K562 (cell line): ENCODE measurements at regions not wholly inside any gene's neighbourhood (a gene's known extent, or its start where the extent isn't known, plus 50 kb on each side); places are given as distances from the start of the nearest gene placed in this dataset.

Source experiments
- ATAC-seq: fragments of 200-7000 bp; cut with Tn5 transposase; 3 replicates; pipeline ENCODE4 v1.9.1; 2020; ENCODE audit warnings: moderate library complexity
- BruUV-seq: library from RNA; stranded (reverse); fragments of 400-500 nt; replicated peaks from 2 replicates; lab custom pipeline; 2021; lab: Mats Ljungman, UMichigan
- CTCF ChIA-PET: fragments of 300-600 bp; formaldehyde crosslinking; extraction: SDS; loops from one replicate; lab custom pipeline; 2021; ENCODE audit warnings: low intra/inter-chr PET ratio; lab: Yijun Ruan, JAX
- POLR2A ChIA-PET: fragments of 300-600, 350-650 bp; sonication (Branson Sonifier 250); formaldehyde crosslinking; extraction: SDS; loops from one replicate; lab custom pipeline; 2021; ENCODE audit warnings: antibody characterized with exemption, inconsistent platforms; lab: Yijun Ruan, JAX
- DNase-seq, 4 experiments: peaks; one replicate each; pipeline versions ENCODE4 v3.0.0 to v3.0.0-alpha.2; 2011 to 2018; ENCODE audit warnings: low spot score in 3 of 4, mixed read lengths in 3 of 4; ENCODE audit errors: extremely low read depth in 1 of 4
- FAIRE-seq: peaks from 2 replicates; lab custom pipeline; 2011; peaks lifted over from hg19 to GRCh38; lab: Jason Lieb, UNC
- H2AFZ ChIP-seq: 2 replicates; pipeline ENCODE4 v1.6.0; 2011; ENCODE audit warnings: low read depth, low read length, control low read depth, inconsistent platforms
- H3K27ac ChIP-seq: fragments of 200-600 bp; 3 replicates; pipeline ENCODE4 v1.8.0; 2011; ENCODE audit warnings: low read depth, mild to moderate bottlenecking, control low read depth, inconsistent platforms, low read length, moderate library complexity, mixed read lengths; ENCODE audit errors: extremely low read depth
- H3K27me3 ChIP-seq, 2 experiments: fragments of 300-600 bp in 1 of 2; 2 replicates in 1 of 2; 3 replicates in 1 of 2; pipeline versions ENCODE4 v1.6.0 to v1.8.0; 2011; ENCODE audit warnings: inconsistent platforms in 2 of 2, low read length in 2 of 2, mild to moderate bottlenecking in 1 of 2, mixed read lengths in 1 of 2, moderate library complexity in 1 of 2; ENCODE audit not compliant: control insufficient read depth in 2 of 2, insufficient read depth in 2 of 2
- H3K36me3 ChIP-seq: fragments of 300-600 bp; 3 replicates; pipeline ENCODE4 v1.8.0; 2011; ENCODE audit warnings: mild to moderate bottlenecking, low read length, inconsistent platforms; ENCODE audit not compliant: control insufficient read depth, insufficient read depth
- H3K4me1 ChIP-seq, 2 experiments: fragments of 200-600 bp in 1 of 2; replicated peaks in 1 of 2; 2 replicates in 1 of 2; 3 replicates in 1 of 2; pipeline versions ENCODE4 v1.5.1 to v1.8.0; 2011; ENCODE audit warnings: inconsistent platforms in 2 of 2, low read length in 2 of 2, mild to moderate bottlenecking in 1 of 2, mixed read lengths in 1 of 2, moderate library complexity in 1 of 2; ENCODE audit not compliant: control insufficient read depth in 2 of 2, insufficient read depth in 2 of 2
- H3K4me2 ChIP-seq: 2 replicates; pipeline ENCODE4 v1.6.1; 2011; ENCODE audit warnings: low read length, control low read depth, inconsistent platforms, mixed read lengths; ENCODE audit not compliant: insufficient read depth
- H3K4me3 ChIP-seq: fragments of 200-600 bp; sonication (generic), shearing (Covaris generic); 2 replicates; pipeline ENCODE4 v1.5.1; 2016; ENCODE audit warnings: control low read depth, inconsistent platforms
- H3K79me2 ChIP-seq: fragments of 200-600 bp; 3 replicates; pipeline ENCODE4 v1.8.0; 2011; ENCODE audit warnings: low read length, inconsistent platforms; ENCODE audit not compliant: control insufficient read depth, insufficient read depth
- H3K9ac ChIP-seq, 2 experiments: 2 replicates each; pipeline versions ENCODE4 v1.6.0 to v1.6.1; 2011; ENCODE audit warnings: low read depth in 2 of 2, low read length in 2 of 2, control low read depth in 1 of 2, inconsistent platforms in 1 of 2, mild to moderate bottlenecking in 1 of 2, mixed read lengths in 1 of 2; ENCODE audit not compliant: insufficient read depth in 1 of 2
- H3K9me1 ChIP-seq: one replicate; pipeline ENCODE4 v1.6.0; 2011; ENCODE audit warnings: inconsistent platforms, mild to moderate bottlenecking, low read length, moderate library complexity; ENCODE audit not compliant: control insufficient read depth, insufficient read depth
- H3K9me3 ChIP-seq: replicated peaks from 2 replicates; pipeline ENCODE4 v1.5.1; 2011; ENCODE audit warnings: low read depth, low read length, inconsistent platforms; ENCODE audit not compliant: control insufficient read depth, insufficient read depth
- H4K20me1 ChIP-seq: replicated peaks from 2 replicates; pipeline ENCODE4 v1.6.1; 2011; ENCODE audit warnings: low read length, inconsistent platforms, mixed read lengths; ENCODE audit not compliant: control insufficient read depth, insufficient read depth
- FOS ChIP-seq: IDR thresholded peaks from 3 replicates; pipeline ENCODE4 v1.6.1; 2011; ENCODE audit not compliant: insufficient read length; ENCODE audit errors: extremely low read depth
- HIVEP1 ChIP-seq: fragments of 250-450 bp; sonication (Bioruptor Pico); IDR thresholded peaks from 2 replicates; pipeline ENCODE4 v1.4.0; 2020; ENCODE audit warnings: mild to moderate bottlenecking
- ZNF224 ChIP-seq: sonication (generic); formaldehyde crosslinking; IDR thresholded peaks from 2 replicates; pipeline ENCODE4 v1.8.0; 2022; ENCODE audit warnings: mild to moderate bottlenecking, missing genetic modification reagents
- ZNF780A ChIP-seq: fragments of 250-450 bp; sonication (Bioruptor Pico); IDR thresholded peaks from 2 replicates; pipeline ENCODE4 v1.5.0; 2021; ENCODE audit warnings: mild to moderate bottlenecking
- WGBS: fragments of 100-300 bp; shearing (Covaris generic); methylation state at CpG from one replicate; pipeline ENCODE4 v1.1.6; 2016; ENCODE audit warnings: low coverage, mixed read lengths; ENCODE audit not compliant: insufficient coverage; ENCODE audit errors: missing lambda C conversion rate; 5-methylcytosine and 5-hydroxymethylcytosine counted together
- in situ Hi-C: fragments of 300-500 bp; cut with MboI; formaldehyde crosslinking; loops from 4 replicates; pipeline ENCODE4 v1.15.0; 2018; ENCODE audit warnings: inconsistent platforms, mixed read lengths
- intact Hi-C: fragments of 100-400 bp; cut with micrococcal nuclease; formaldehyde crosslinking; loops from 2 replicates; pipeline ENCODE4 v1.14.2; 2022
- TF ChIP-seq, protein P1 (sequence below): fragments of 250-450 bp; sonication (Bioruptor Pico); IDR thresholded peaks from 2 replicates; pipeline ENCODE4 v1.5.0; 2021; ENCODE audit warnings: mild to moderate bottlenecking, moderate library complexity

DNA sequence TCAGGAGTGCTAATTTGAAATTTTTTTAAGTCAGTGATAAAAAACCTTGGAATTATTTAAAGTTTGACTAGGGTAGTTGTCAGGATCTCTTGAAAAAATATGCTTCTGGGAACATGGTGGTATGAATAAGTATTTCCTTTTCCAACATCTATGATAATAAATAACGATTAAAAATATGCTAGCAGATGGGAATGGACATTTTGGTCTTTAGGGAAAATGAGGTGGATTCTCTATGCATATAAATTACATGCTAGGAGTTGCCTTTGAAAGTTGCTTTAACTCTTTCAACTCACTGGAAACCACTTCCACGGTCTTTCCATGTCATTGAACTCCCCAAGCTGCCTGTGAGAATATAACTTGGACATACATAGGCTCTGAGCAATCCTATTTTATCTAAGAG is 731.5 kb upstream of the MARCKS start:
- no peak for ATAC-seq
- intact Hi-C loops, result no loop called here
- H2AFZ ChIP-seq, result no peak overlapping the region
- TF ChIP-seq ZNF780A (no peak), ZNF224 (CRISPR knock-in tag) (no peak), FOS (no peak), HIVEP1 (no peak)
- TF ChIP-seq, protein P1, sequence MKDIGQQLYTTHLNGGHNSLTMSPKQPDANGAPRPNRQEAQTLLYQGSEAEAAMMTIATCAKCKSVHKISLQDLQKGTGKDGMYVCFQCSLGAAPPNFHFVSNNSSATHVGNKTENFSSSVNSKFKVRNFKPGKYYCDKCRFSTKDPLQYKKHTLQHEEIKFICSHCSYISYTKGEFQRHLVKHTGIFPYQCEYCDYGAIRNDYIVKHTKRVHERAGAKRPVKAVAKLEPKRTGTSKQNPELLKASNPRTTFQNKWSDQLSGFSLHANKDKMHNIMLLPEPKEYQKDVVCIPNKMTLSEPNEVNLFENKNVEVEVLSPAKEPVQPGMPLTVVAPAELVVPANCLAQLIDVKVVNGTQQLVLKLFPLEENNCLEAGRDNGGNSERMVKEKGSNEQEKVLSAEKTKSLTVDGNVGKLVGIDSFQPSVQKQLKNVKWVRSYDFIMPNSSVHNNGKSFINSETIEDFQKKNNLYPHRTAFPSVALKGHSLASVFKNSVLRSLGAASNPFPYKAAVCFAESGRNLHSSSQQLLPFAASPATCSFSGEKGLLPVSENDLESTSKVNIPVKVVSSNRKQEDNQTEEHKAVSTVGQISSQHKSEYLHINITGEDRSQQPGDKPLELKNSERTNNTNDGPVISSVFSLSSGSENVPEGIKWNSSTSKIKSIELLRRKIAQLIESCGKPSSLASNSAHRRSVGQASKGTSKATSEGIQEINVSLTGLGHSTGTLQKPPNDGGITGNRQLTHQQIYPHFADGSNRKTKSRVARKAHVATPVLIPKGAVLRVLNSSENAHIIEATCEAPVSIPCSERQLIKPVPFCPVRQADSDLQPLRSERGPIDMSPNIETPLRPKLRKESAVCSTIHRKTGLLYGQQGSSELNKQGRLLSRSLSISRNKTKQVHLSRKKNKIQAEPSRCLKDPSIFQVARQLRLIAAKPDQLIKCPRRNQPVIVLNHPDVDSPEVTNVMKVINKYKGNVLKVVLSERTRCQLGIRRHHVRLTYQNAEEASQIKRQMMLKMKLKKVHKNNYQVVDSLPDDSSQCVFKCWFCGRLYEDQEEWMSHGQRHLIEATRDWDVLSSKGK, result no peak
- TF ChIP-seq, all 486 proteins: peak for 0
- in situ Hi-C loops, result no loop called here
- H3K9me1 ChIP-seq, result no peaks in the 10 kb centered on the region
- ChIA-PET POLR2A (no interaction called here), CTCF (no interaction called here)
- H3K36me3 ChIP-seq, result no peaks in the 10 kb centered on the region
- H3K27me3 ChIP-seq, result no peaks in the 10 kb centered on the region
- no peak overlapping the region for H3K4me2 ChIP-seq
- no TSS peak for BruUV-seq
- DNase-seq (no peak), FAIRE-seq (no peak)
- H3K27ac ChIP-seq, result no peak overlapping the region
- no peaks in the 10 kb centered on the region for H3K79me2 ChIP-seq
- 5% methylated on average over 2 of the region's 2 CpGs for WGBS
- no peak overlapping the region for H3K9ac ChIP-seq
- no peaks in the 10 kb centered on the region for H3K9me3 ChIP-seq
- H3K4me3 ChIP-seq, result no peak overlapping the region
- H3K4me1 ChIP-seq, result no peaks in the 10 kb centered on the region
- H4K20me1 ChIP-seq, result no peaks in the 10 kb centered on the region
